HG03342 (cell line): ENCODE measurements at regions not wholly inside any gene's neighbourhood (a gene's known extent, or its start where the extent isn't known, plus 50 kb on each side); places are given as distances from the start of the nearest gene placed in this dataset.
"Not testable (repeated sequence)": the region's sequence is repeated elsewhere in the genome, so short reads cannot be mapped to it uniquely, and the experiment has no call there.

Experiments
- ATAC-seq: cut with Tn5 transposase; IDR thresholded peaks from one replicate; pipeline ENCODE4 v1.9.1; 2021; ENCODE audit warnings: mild to moderate bottlenecking, moderate library complexity; ENCODE audit not compliant: unreplicated experiment

DNA sequence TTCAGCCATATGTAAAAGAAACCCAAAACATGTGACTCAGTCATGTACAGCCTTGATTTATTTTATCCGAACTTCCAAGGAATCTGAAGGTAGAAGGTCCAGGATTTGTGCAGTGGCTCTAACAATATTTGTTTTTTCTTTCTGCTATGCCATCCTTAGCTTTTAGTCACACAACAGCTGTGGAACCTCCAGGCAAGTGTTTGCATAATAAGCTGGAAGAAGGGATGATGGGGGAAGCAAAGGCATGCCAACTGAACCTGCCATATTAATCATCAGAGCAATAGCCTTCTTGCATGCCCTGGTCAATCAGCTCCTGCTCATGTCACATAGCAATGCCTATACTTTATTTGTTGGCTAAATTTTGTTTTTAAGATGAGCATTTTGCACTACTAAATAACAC is 444.7 kb upstream of the ARPP21 start:
- ATAC-seq: no peak

DNA sequence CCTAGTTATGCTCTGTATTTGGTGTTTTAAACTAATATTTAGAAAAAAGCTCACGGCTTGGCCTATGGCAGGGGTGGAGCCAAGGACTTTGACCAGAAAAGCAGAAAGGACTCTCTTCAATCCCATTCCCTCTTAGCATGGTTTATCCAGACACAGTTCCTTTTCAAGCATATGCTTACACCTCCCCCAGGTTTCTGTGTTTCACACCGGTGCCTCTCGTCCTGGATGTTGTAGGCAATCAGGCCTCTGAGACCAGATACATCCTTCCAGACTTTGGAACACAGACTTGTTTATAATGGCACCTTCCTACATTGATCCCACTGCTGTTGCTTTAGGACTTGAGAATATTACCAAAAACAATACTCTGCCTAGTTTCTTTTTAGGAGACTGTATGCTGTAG is 440.5 kb upstream of the ARPP21 start:
- no peak for ATAC-seq

GRCh38 chr3:35200056-35200455 is 439.3 kb upstream of the ARPP21 start:
- no peak for ATAC-seq

GRCh38 chr3:35201211-35201610 is 438.1 kb upstream of the ARPP21 start:
- no peak for ATAC-seq

DNA sequence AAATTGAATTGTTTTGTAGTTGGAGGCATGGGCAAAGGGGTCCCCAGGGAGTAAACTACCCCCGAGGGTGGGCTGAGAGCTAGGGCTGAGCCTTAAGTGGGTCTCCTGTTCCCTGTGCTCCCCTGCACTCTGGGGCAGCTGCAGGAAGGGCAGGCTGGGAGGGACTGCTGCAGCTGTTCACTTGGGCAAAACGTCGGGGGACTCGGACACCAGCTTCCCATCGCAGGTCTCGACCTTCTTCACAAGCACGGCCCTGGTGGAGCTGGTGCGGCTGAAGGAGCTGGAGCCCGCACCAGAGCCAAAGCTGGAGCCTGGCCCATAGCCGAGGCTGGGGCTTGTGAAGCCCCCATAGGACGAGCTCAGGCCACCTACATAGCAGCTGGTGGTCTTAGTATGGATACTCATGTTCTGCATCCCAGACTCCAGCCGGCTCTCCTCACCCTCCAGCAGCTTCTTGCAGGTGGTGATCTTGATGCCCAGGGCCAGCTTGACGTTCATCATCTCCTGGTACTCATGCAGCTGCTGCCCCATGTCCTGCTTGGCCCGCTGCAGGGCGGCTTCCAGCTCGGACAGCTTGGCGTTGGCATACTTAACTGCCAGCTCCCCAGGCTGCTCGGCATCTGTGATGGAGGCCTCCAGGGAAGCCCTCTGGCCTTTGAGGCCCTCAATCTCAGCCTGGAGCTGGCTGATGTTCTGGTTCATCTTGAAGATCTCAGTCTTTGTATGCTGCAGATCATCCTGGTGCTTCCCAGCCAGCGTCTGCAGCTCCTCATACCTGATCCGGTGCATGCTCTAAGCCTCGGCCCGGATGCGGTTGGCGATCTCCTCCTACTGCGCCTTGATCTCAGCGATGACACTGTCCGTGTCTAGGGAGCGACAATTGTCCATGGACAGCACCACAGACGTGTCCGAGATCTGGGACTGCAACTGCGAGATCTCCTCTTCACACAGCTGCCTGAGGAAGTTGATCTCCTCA is 423.5 kb upstream of the ARPP21 start:
- no peak for ATAC-seq

GRCh38 chr3:35216501-35217266 is 422.6 kb upstream of the ARPP21 start:
- ATAC-seq: no peak

- no peak for ATAC-seq
These were observed 415.5 kb upstream of the ARPP21 start for GRCh38 chr3:35223632-35224394.

DNA sequence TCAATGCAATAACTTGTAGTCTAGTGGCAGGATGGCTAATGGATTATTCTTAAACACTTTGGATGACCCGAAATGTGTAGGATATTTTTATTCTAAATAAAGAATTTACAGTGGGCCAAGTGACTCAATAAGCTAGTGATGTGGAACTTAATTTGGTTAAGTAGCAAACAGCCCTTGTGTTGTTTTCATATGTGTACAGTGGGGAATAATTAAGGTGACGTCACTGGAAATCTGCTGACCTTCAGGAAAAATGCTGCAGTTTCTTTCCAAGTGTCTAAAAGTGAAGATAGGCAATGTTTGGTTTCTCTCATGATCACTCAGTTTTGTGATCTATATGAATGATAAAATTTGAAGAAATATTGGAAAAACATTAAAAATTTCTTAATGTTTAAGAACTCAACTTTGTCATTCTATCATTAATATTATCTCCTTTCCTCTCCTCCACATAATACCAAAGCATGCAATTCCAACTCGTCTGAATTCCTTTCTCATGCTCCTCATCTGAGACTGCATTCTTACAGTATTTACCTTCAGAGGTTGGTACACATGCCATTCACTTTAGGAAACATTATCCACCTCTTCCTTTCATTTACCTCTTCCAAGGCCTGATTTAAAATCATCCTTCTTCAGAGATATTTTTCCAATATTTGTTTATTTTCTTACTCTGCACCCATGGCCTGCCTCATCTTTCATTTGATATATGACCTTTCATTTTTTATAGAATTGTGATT is 414.6 kb upstream of the ARPP21 start:
- ATAC-seq: no peak

DNA sequence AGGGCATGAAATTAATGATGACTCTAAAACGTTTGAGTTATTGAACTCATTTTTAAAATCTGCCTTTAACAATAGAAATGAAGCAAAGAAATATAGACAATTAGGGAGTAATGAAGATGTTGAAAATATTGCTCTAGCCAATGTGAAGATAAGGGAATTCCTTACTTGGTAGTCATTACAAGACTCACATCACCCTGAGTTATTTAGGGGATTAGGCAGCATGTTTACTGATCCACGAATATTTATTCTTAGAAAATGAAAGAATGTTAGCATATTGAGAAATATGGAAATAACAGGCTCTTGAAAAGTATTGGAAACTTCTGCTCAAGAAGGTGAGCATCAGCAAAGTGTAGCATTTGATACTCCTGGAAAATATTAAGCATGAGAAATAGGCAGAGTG is 398.1 kb upstream of the ARPP21 start:
- ATAC-seq: no peak

DNA sequence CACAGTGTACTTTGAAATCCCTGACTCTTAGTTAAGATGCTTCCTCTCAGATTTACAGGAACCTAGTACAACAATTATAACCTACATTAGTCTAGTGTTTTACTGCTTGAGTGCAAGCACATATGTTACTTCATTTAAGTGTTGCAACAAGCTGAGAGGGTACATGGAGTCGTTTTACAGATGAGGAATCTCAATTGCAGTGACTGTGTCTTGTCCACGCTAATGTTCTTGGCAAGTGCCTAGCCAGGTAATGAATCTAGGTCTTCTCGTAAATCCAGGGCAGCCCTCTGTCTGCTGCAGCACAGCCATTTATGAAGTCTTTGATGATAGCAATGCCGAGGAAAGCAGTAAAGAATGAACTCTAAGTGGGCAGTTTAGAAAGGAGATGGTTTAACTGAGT is 384.4 kb upstream of the ARPP21 start:
- ATAC-seq: no peak

DNA sequence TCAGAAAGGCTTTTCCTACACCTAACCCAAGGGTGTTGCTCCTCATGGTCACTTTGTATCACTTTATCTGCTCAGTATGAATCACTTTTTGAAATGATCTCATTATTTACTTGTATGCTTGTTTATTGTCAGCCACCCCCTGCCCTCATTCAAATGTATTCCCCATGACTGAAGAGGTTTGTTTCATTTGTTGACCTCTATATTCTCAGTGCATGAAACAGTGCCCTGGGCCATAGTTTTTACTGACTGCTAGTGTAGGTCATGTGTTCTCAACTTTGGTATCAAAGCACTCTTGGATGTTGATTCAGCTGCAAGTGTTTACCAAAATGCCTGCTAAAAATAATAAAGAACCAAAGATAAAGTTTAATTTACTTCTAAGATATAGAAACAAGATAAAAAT is 381.7 kb upstream of the ARPP21 start:
- no peak for ATAC-seq

DNA sequence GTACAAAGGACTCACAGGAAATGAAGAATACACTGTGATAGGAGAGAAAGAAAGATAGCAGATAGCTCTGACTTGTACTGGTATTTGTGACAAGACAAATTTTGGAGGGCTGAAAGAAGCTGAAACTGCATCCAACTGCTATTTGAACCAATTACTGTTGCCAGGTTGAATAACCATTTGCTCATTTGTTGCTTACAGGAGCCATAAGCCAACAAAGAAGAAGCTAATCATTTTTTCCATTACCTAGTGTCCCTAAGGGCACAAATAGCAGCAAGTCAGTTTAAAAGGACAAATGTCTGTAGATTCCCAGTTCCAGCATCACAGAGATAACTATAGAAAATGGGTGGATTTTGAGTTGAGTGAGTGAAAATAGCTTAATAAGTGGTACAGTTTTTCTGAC is 376.9 kb upstream of the ARPP21 start:
- no peak for ATAC-seq

GRCh38 chr3:35263477-35263876 is 375.8 kb upstream of the ARPP21 start:
- ATAC-seq: no peak

DNA sequence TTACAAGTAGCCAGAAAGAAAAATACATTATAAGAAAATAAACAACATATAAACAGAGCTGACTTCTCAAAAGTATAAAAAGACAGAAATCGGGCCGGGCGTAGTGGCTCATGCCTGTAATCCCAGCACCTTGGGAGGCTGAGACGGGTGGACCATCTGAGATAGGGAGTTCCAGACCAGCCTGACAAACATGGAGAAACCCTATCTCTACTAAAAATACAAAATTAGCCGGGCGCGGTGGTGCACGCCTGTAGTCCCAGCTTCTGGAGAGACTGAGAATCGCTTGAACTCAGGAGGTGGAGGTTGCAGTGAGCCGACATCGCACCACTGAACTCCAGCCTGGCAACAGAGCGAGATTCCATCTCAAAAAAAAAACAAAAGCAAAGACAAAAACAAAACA is 373.3 kb upstream of the ARPP21 start:
- not testable (repeated sequence) for ATAC-seq

DNA sequence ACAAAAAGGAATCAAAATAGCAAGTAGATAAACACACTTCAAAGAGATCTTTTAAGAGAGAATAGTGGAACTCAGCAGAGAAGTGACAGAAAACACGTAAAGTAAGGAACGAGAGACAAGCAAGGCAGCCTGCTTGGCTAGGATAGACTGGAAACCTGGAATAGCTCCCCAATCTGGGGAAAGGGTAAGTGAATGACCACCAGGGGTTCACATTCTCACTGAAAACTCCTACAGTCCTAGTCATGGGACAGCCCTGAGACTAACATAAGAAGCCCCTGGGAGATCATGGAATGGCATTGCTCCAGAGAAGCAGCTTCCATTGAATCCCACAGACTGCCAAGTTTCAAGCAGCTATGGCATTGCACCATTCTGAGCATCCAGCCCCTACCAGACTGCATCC is 363.6 kb upstream of the ARPP21 start:
- ATAC-seq: no peak

- ATAC-seq: no peak
These were observed 362.8 kb upstream of the ARPP21 start for GRCh38 chr3:35276568-35276967.

DNA sequence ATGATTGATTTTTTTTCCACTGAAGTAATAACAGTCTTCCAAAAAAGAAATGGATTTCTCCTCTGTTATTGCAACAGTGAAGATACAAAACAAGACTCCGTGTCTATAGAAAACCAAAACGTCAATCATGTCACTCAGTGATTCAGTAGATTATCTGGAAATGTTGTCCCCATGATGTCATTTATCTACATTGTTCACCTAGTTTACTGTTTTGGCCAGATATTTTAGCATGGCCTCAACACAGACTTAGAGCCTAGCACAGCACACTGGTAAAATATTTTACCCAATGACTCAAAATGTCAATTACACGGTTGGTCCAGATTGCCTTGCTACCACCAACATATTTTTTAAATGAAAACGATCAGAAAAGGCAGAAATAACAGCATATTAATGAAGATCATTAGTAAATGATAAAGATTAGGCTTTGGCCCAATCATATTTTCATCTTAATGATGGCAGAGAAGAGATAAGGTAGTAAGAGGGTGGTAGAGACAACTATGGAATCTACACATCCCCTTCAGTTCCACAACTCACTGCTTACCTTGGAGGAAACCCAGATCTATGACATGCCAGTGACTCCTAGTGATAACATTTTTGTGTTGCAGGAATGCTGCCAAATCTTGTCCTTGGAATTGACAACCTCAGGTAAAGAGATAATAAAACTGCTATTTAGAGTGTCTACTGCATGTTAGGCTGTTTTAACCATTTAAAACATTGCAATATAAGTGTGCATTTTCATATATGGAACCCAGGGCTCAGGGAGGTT is 347.7 kb upstream of the ARPP21 start:
- no peak for ATAC-seq

- no peak for ATAC-seq
These were observed 346.8 kb upstream of the ARPP21 start for GRCh38 chr3:35292568-35292967.

DNA sequence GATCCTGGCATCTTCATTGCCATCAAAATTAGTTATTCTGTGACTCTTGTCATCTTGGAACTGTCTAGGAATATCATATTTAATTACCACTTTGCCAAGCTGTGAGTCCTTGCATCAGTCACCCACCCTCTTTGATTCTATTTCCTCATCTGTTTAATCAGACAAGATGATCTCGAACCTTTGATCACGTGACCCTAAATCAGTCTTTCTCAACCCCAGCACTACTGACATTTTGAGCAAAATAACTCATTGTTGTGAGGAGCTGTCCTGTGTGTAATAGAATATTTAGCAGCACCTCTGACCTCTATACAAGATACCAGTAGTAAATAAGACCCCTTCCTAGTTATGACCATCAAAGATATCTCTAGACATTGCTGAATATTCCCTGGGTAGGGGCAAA is 343.4 kb upstream of the ARPP21 start:
- ATAC-seq: no peak

GRCh38 chr3:35296533-35296932 is 342.8 kb upstream of the ARPP21 start:
- no peak for ATAC-seq
